GM13976 (cell line): ENCODE measurements at regions not wholly inside any gene's neighbourhood (a gene's known extent, or its start where the extent isn't known, plus 50 kb on each side); places are given as distances from the start of the nearest gene placed in this dataset.
"Not testable (repeated sequence)": the region's sequence is repeated elsewhere in the genome, so short reads cannot be mapped to it uniquely, and the experiment has no call there.

Experiments
- DNase-seq: peaks from one replicate; pipeline ENCODE4 v3.0.0; 2012; ENCODE audit warnings: low spot score
- CTCF ChIP-seq: IDR thresholded peaks from 2 replicates; pipeline ENCODE4 v1.5.1; 2012; ENCODE audit warnings: borderline replicate concordance, mild to moderate bottlenecking; ENCODE audit not compliant: insufficient read depth; ENCODE audit errors: extremely low read depth, missing control alignments, control extremely low read depth
- in situ Hi-C: fragments of 300-500 bp; cut with MboI; formaldehyde crosslinking; loops from one replicate; pipeline ENCODE4 v1.12.0; 2022; ENCODE audit warnings: low sequenced_read_pairs, mixed read lengths, inconsistent platforms; ENCODE audit not compliant: unreplicated experiment

- DNase-seq: no peak
- TF ChIP-seq CTCF: no peak
- in situ Hi-C loops: no loop called here
Observed at GRCh38 chr2:186379052-186379451, 107.0 kb upstream of the ZC3H15 start.

- in situ Hi-C loops: no loop called here
- DNase-seq: no peak
- no peak for TF ChIP-seq CTCF
Observed at GRCh38 chr2:186380805-186381204, 105.3 kb upstream of the ZC3H15 start.

GRCh38 chr2:186381573-186381972 lies 104.5 kb upstream of the ZC3H15 start:
- no peak for DNase-seq
- TF ChIP-seq CTCF: no peak

GRCh38 chr2:186382932-186383331 lies 103.1 kb upstream of the ZC3H15 start:
- no peak for DNase-seq
- no peak for TF ChIP-seq CTCF
- in situ Hi-C loops: no loop called here

More at GRCh38 chr2:186381573-186381972, 104.5 kb upstream of the ZC3H15 start:
- in situ Hi-C loops: no loop called here

- no peak for TF ChIP-seq CTCF
- in situ Hi-C loops: no loop called here
Observed at GRCh38 chr2:186384226-186384625, 101.8 kb upstream of the ZC3H15 start.

GRCh38 chr2:186385638-186386201 lies 100.3 kb upstream of the ZC3H15 start:
- DNase-seq, in situ Hi-C loops: not testable (repeated sequence)

More at GRCh38 chr2:186384226-186384625, 101.8 kb upstream of the ZC3H15 start:
- no peak for DNase-seq

- no peak for DNase-seq
- in situ Hi-C loops: no loop called here
- no peak for TF ChIP-seq CTCF
Observed at GRCh38 chr2:186399082-186399644, 86.9 kb upstream of the ZC3H15 start.
